ENCODE measurements at regions not wholly inside any gene's neighbourhood (a gene's known extent, or its start where the extent isn't known, plus 50 kb on each side); places are given as distances from the start of the nearest gene placed in this dataset.

- DNase-seq = no peak
These were observed 56.1 kb upstream of the ID3 start for GRCh38 chr1:23615423-23615822.

GRCh38 chr1:23614032-23614660, 54.8 kb upstream of the ID3 start:
- no peak for DNase-seq

DNA sequence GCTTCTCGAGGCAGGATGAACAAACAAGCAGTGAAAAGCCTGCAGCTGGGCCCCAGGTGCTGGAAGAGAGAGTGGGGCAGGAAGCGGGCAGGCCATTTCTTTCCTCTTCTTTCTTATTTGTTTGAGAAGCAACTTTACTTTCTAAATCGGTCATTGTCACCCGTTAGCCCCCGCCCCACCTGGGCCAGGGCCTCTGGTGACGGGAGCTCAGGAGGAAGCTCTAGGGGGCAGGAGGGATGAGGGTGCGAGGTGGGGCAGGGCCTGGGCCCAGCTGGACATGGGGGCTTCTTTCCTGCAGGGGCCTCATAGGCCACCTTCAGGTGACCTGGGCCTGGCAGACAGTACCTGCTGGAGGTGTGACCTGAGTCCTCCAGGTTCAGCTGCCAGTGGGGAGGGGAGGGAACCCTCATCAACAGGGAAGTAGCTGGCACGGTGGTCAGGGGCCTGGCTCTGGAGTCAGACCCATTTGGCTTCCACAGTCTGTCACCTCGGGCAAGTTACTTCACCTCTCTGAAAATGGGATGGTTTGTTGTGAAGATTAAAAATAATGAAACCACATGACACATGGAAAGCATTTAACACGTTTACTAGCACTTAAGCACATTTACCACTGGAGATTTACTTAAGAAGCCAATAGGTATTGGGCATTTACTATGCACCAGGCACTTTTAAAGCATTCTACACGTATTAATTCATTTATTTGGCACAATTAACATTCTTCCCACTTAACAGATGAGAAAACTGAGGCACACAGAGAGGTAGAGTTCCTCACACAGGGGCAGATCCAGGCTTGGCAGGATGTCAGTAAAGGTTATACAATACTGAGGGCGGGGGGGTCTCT, 54.1 kb upstream of the ID3 start:
- DNase-seq = no peak

GRCh38 chr1:23611601-23612327, 52.5 kb upstream of the ID3 start:
- DNase-seq = no peak

DNA sequence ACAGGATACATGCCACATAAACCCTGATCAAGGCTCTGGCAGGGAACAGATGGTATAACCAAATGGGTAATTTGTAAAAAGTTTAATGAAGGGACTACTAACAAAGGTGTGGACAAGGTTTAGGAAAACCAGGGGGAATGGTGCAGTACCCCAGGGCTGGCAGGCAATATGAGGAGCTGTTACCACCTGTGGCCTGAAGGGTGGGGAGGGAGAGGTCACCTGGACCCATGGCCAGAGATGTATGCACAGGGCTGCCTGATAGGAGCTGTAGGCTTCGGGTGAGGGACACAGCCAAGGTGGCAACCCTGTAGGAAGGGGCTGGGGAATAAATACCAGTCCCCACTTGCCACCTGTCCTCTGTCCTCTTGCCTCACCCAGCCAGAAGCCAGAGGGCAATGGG, 51.4 kb upstream of the ID3 start:
- DNase-seq = no peak

DNA sequence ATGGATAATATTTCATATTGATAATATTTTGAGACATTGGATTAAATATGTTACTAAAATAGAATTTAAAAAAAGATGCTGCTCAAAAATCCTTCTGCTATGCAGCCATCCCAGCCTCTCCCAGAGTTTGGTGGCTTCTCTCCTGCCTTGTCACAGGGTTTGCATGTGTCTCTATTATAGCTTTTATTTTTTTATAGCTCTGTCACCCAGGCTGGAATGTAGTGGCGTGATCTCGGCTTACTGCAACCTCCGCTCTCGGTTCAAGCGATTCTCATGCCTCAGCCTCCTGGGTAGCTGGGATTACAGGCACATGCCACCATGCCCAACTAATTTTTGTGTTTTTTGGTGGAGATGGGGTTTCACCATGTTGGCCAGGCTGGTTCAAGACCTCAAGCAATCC, 50.7 kb upstream of the ID3 start:
- DNase-seq = no peak

Data from right kidney (tissue), 1 donor.